PC-9 (cell line): ENCODE measurements at regions not wholly inside any gene's neighbourhood (a gene's known extent, or its start where the extent isn't known, plus 50 kb on each side); places are given as distances from the start of the nearest gene placed in this dataset.

Experiments
- EZH2 ChIP-seq: fragments of 200-600 bp; sonication (generic); IDR thresholded peaks from 2 replicates; pipeline ENCODE4 v1.8.0; 2017; ENCODE audit warnings: antibody characterized with exemption, low read depth
- TF ChIP-seq, protein P1 (sequence below): fragments of 200-600 bp; sonication (generic); conservative IDR thresholded peaks from 2 replicates; pipeline ENCODE4 v1.6.1; 2017; ENCODE audit warnings: mixed run types, antibody characterized with exemption, mild to moderate bottlenecking, moderate library complexity

GRCh38 chr6:168223755-168224154 is 95.8 kb downstream of the DACT2 start:
- no peak for TF ChIP-seq EZH2
- TF ChIP-seq, protein P1, sequence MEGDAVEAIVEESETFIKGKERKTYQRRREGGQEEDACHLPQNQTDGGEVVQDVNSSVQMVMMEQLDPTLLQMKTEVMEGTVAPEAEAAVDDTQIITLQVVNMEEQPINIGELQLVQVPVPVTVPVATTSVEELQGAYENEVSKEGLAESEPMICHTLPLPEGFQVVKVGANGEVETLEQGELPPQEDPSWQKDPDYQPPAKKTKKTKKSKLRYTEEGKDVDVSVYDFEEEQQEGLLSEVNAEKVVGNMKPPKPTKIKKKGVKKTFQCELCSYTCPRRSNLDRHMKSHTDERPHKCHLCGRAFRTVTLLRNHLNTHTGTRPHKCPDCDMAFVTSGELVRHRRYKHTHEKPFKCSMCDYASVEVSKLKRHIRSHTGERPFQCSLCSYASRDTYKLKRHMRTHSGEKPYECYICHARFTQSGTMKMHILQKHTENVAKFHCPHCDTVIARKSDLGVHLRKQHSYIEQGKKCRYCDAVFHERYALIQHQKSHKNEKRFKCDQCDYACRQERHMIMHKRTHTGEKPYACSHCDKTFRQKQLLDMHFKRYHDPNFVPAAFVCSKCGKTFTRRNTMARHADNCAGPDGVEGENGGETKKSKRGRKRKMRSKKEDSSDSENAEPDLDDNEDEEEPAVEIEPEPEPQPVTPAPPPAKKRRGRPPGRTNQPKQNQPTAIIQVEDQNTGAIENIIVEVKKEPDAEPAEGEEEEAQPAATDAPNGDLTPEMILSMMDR: no peak
